Endothelial cell of umbilical vein (primary cell): ENCODE measurements at regions not wholly inside any gene's neighbourhood (a gene's known extent, or its start where the extent isn't known, plus 50 kb on each side); places are given as distances from the start of the nearest gene placed in this dataset.

Source experiments
- EZH2 ChIP-seq: IDR thresholded peaks from 2 replicates; pipeline ENCODE4 v1.6.1; 2012; ENCODE audit warnings: borderline replicate concordance, low read depth, mild to moderate bottlenecking, moderate library complexity, low read length, inconsistent platforms; ENCODE audit not compliant: severe bottlenecking
- TF ChIP-seq, protein P1 (sequence below), 2 donors: IDR thresholded peaks; 1 replicate in 1 of 2; 2 replicates in 1 of 2; pipeline ENCODE4 v1.5.1; 2011; ENCODE audit warnings: low read length in 2 of 2, mild to moderate bottlenecking in 2 of 2, moderate library complexity in 2 of 2, control low read depth in 1 of 2, inconsistent platforms in 1 of 2, low read depth in 1 of 2; ENCODE audit not compliant: insufficient read depth in 1 of 2; ENCODE audit errors: extremely low read depth in 1 of 2
- TF ChIP-seq, protein P2 (sequence below): IDR thresholded peaks from 2 replicates; pipeline ENCODE4 v1.6.1; 2011; ENCODE audit not compliant: insufficient read depth, insufficient read length

DNA sequence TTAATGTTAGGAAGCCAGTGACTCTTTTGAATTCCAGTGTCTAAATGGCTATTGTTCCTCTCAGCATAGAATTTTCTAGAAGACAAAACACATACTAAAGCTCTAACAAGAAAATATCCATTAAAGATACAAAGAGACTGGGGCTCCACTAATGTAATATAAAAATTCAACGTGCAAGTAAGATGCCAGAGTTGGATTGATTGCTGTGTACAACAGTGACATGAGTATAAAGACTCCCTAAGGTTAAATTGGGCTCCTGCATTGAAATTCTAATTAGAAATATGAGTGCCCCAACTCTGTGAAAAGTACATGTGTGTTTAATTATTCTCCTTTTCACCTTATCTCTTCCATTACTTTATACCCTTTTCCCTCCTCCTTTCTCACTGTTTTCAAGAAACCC lies 253.6 kb upstream of the G2E3 start:
- TF ChIP-seq, protein P1, sequence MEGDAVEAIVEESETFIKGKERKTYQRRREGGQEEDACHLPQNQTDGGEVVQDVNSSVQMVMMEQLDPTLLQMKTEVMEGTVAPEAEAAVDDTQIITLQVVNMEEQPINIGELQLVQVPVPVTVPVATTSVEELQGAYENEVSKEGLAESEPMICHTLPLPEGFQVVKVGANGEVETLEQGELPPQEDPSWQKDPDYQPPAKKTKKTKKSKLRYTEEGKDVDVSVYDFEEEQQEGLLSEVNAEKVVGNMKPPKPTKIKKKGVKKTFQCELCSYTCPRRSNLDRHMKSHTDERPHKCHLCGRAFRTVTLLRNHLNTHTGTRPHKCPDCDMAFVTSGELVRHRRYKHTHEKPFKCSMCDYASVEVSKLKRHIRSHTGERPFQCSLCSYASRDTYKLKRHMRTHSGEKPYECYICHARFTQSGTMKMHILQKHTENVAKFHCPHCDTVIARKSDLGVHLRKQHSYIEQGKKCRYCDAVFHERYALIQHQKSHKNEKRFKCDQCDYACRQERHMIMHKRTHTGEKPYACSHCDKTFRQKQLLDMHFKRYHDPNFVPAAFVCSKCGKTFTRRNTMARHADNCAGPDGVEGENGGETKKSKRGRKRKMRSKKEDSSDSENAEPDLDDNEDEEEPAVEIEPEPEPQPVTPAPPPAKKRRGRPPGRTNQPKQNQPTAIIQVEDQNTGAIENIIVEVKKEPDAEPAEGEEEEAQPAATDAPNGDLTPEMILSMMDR (IDR thresholded peaks at IDR 0.05; ENCODE audit: extremely low read depth in 1 of 2, insufficient read depth in 1 of 2, low read depth in 1 of 2, low read length in 2 of 2): no peak
- TF ChIP-seq, protein P2, sequence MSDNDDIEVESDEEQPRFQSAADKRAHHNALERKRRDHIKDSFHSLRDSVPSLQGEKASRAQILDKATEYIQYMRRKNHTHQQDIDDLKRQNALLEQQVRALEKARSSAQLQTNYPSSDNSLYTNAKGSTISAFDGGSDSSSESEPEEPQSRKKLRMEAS: no peak
- TF ChIP-seq EZH2: no peak
